ENCODE measurements at regions not wholly inside any gene's neighbourhood (a gene's known extent, or its start where the extent isn't known, plus 50 kb on each side); places are given as distances from the start of the nearest gene placed in this dataset.

- TF ChIP-seq EZH2phosphoT487 (IDR thresholded peaks at IDR 0.05; ENCODE audit: low read length), result no peak
- TF ChIP-seq CTCF (IDR thresholded peaks at IDR 0.05; ENCODE audit: low read length), result no peak
These were observed 508.2 kb downstream of the CDK5RAP2 start for GRCh38 chr9:120071760-120072159.

Data from MM.1S (cell line).